WTC11 (cell line): ENCODE measurements at regions not wholly inside any gene's neighbourhood (a gene's known extent, or its start where the extent isn't known, plus 50 kb on each side); places are given as distances from the start of the nearest gene placed in this dataset.

ENCODE experiments used
- ATAC-seq: fragments of 200-7000 bp; cut with Tn5 transposase; 2 replicates; pipeline ENCODE4 v1.10.0; 2021; ENCODE audit warnings: mild to moderate bottlenecking, moderate library complexity
- CTCF ChIA-PET: fragments of 300-600 bp; sonication (Branson Sonifier 250); formaldehyde crosslinking; loops from one replicate; lab custom pipeline; 2021; ENCODE audit warnings: antibody characterized with exemption; lab: Charles Lee
- POLR2A ChIA-PET: fragments of 350-600 bp; sonication (Branson Sonifier 250); formaldehyde crosslinking; loops from one replicate; lab custom pipeline; 2021; ENCODE audit warnings: antibody characterized with exemption; lab: Charles Lee
- DNase-seq: peaks from one replicate; pipeline ENCODE4 v3.0.0; 2021; ENCODE audit warnings: low spot score
- H3K27ac Mint-ChIP-seq: 2 replicates; pipeline ENCODE4 v1.8.0; 2021; ENCODE audit warnings: mixed read lengths
- H3K27me3 Mint-ChIP-seq: 2 replicates; pipeline ENCODE4 v1.8.0; 2021; ENCODE audit warnings: low read depth, mild to moderate bottlenecking, moderate library complexity, mixed read lengths
- H3K36me3 Mint-ChIP-seq: 2 replicates; pipeline ENCODE4 v1.8.0; 2021; ENCODE audit warnings: mixed read lengths
- H3K4me1 Mint-ChIP-seq: 2 replicates; pipeline ENCODE4 v1.8.0; 2022; ENCODE audit warnings: mixed read lengths
- H3K4me3 Mint-ChIP-seq: 2 replicates; pipeline ENCODE4 v1.8.0; 2021; ENCODE audit warnings: mild to moderate bottlenecking, moderate library complexity, mixed read lengths
- H3K9me3 Mint-ChIP-seq: 2 replicates; pipeline ENCODE4 v1.8.0; 2021; ENCODE audit warnings: mixed read lengths
- AFF4 ChIP-seq: sonication (generic); formaldehyde crosslinking; IDR thresholded peaks from 2 replicates; pipeline ENCODE4 v1.8.1; 2023; ENCODE audit warnings: mild to moderate bottlenecking, missing genetic modification reagents, borderline replicate concordance
- E2F4 ChIP-seq: sonication (generic); formaldehyde crosslinking; IDR thresholded peaks from 2 replicates; pipeline ENCODE4 v1.8.1; 2022; ENCODE audit warnings: low read depth, mild to moderate bottlenecking, moderate library complexity, missing genetic modification reagents, borderline replicate concordance
- ETV6 ChIP-seq: sonication (generic); formaldehyde crosslinking; IDR thresholded peaks from 2 replicates; pipeline ENCODE4 v1.8.1; 2022; ENCODE audit warnings: mild to moderate bottlenecking, missing genetic modification reagents
- FOXJ3 ChIP-seq: sonication (generic); formaldehyde crosslinking; IDR thresholded peaks from 2 replicates; pipeline ENCODE4 v1.9.0; 2021; ENCODE audit warnings: missing genetic modification reagents, mild to moderate bottlenecking, borderline replicate concordance
- FOXP1 ChIP-seq: sonication (generic); formaldehyde crosslinking; IDR thresholded peaks from 2 replicates; pipeline ENCODE4 v1.8.0; 2022; ENCODE audit warnings: missing genetic modification reagents, mild to moderate bottlenecking, moderate library complexity, borderline replicate concordance
- IRF2 ChIP-seq: sonication (generic); formaldehyde crosslinking; IDR thresholded peaks from 2 replicates; pipeline ENCODE4 v1.8.0; 2022; ENCODE audit warnings: low read depth, missing genetic modification reagents, borderline replicate concordance
- JAZF1 ChIP-seq: fragments of 250-450 bp; sonication (Bioruptor Pico); IDR thresholded peaks from 2 replicates; pipeline ENCODE4 v1.9.0; 2021; ENCODE audit warnings: moderate library complexity, mild to moderate bottlenecking, inconsistent platforms
- KAT7 ChIP-seq: sonication (generic); formaldehyde crosslinking; IDR thresholded peaks from 2 replicates; pipeline ENCODE4 v1.8.1; 2023; ENCODE audit warnings: missing genetic modification reagents, mild to moderate bottlenecking, borderline replicate concordance
- NFE2L1 ChIP-seq: sonication (generic); formaldehyde crosslinking; IDR thresholded peaks from 2 replicates; pipeline ENCODE4 v1.8.1; 2023; ENCODE audit warnings: missing genetic modification reagents
- NFYB ChIP-seq: sonication (generic); formaldehyde crosslinking; conservative IDR thresholded peaks from 2 replicates; pipeline ENCODE4 v1.8.0; 2022; ENCODE audit warnings: low read depth, missing genetic modification reagents
- NR1H2 ChIP-seq: sonication (generic); formaldehyde crosslinking; IDR thresholded peaks from 2 replicates; pipeline ENCODE4 v1.9.0; 2021; ENCODE audit warnings: mild to moderate bottlenecking, moderate library complexity, missing genetic modification reagents
- SMAD3 ChIP-seq: sonication (generic); formaldehyde crosslinking; IDR thresholded peaks from 2 replicates; pipeline ENCODE4 v1.8.0; 2022; ENCODE audit warnings: missing genetic modification reagents, mild to moderate bottlenecking, borderline replicate concordance
- SOX15 ChIP-seq: fragments of 250-450 bp; sonication (Bioruptor Pico); IDR thresholded peaks from 2 replicates; pipeline ENCODE4 v1.9.0; 2021; ENCODE audit warnings: mild to moderate bottlenecking
- TCF7 ChIP-seq: sonication (generic); formaldehyde crosslinking; IDR thresholded peaks from 2 replicates; pipeline ENCODE4 v1.8.0; 2022; ENCODE audit warnings: mild to moderate bottlenecking, low read depth, missing genetic modification reagents, moderate library complexity
- ZNF121 ChIP-seq: sonication (generic); formaldehyde crosslinking; IDR thresholded peaks from 2 replicates; pipeline ENCODE4 v1.8.0; 2023; ENCODE audit warnings: missing genetic modification reagents
- ZNF219 ChIP-seq: sonication (generic); formaldehyde crosslinking; IDR thresholded peaks from 2 replicates; pipeline ENCODE4 v1.8.0; 2023; ENCODE audit warnings: missing genetic modification reagents, mild to moderate bottlenecking, borderline replicate concordance
- TF ChIP-seq, protein P1 (sequence below): sonication (generic); formaldehyde crosslinking; IDR thresholded peaks from 2 replicates; pipeline ENCODE4 v1.8.1; 2022; ENCODE audit warnings: mild to moderate bottlenecking, moderate library complexity, missing genetic modification reagents
- TF ChIP-seq, protein P2 (sequence below): sonication (generic); formaldehyde crosslinking; IDR thresholded peaks from 2 replicates; pipeline ENCODE4 v1.8.0; 2022; ENCODE audit warnings: mild to moderate bottlenecking, missing genetic modification reagents
- TF ChIP-seq, protein P3 (sequence below): sonication (generic); formaldehyde crosslinking; IDR thresholded peaks from 2 replicates; pipeline ENCODE4 v1.8.0; 2023; ENCODE audit warnings: missing genetic modification reagents

DNA sequence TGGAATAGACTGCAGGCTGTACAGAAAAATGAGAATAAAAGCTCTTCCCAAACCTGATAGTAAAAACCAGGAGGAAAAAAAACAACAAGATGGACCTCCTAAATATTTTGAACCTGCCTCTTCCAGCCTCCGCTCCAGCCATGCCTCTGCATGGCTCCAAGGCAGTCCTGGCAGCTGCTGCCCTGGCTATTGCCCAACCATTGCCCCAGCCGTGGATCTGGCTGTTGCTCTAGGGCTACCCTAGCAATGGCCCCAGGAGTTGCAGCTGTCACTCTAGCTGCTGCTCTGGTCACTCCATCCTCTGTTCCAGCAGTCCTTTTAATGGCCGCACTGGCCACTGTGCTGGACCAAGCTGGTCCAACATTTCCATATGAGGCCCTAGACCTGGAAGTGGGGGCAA, 1756.0 kb downstream of the C4orf33 start (continued):
- TF ChIP-seq, protein P1, sequence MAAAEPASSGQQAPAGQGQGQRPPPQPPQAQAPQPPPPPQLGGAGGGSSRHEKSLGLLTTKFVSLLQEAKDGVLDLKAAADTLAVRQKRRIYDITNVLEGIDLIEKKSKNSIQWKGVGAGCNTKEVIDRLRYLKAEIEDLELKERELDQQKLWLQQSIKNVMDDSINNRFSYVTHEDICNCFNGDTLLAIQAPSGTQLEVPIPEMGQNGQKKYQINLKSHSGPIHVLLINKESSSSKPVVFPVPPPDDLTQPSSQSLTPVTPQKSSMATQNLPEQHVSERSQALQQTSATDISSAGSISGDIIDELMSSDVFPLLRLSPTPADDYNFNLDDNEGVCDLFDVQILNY (CRISPR knock-in tag) = no peak
- TF ChIP-seq NFE2L1 (no peak), NR1H2 (no peak), TCF7 (CRISPR knock-in tag) (no peak), SOX15 (CRISPR knock-in tag) (no peak), AFF4 (CRISPR knock-in tag) (no peak), E2F4 (CRISPR knock-in tag) (no peak), FOXJ3 (no peak)
- TF ChIP-seq, protein P2, sequence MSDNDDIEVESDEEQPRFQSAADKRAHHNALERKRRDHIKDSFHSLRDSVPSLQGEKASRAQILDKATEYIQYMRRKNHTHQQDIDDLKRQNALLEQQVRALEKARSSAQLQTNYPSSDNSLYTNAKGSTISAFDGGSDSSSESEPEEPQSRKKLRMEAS (CRISPR knock-in tag) = no peak

DNA sequence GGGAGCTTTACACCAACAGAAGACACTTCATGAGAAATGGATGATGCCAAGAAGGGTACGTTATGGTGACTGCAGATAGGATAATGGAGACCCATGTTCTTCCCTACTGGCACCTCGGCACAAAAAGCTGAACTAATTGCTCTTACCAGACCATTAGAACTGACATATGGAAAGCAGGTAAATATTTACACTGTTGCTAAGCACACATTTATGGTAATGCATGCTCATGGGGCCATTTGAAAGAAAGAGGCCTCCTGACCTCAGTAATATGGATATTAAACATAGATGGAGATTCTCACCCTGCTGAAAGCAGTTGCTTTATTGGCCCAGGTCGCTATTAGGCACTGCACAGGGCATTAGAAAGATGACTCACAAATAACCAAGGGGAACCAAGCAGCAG, 1759.6 kb downstream of the C4orf33 start:
- no peak for DNase-seq
- no peak overlapping the region for H3K4me3 Mint-ChIP-seq
- ChIA-PET POLR2A (no interaction called here), CTCF (no interaction called here)
- no peak for TF ChIP-seq ZNF219 (CRISPR knock-in tag)
- TF ChIP-seq, protein P3, sequence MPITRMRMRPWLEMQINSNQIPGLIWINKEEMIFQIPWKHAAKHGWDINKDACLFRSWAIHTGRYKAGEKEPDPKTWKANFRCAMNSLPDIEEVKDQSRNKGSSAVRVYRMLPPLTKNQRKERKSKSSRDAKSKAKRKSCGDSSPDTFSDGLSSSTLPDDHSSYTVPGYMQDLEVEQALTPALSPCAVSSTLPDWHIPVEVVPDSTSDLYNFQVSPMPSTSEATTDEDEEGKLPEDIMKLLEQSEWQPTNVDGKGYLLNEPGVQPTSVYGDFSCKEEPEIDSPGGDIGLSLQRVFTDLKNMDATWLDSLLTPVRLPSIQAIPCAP (CRISPR knock-in tag) = no peak
- no peak for TF ChIP-seq FOXP1 (CRISPR knock-in tag)
- no peak for TF ChIP-seq NFYB (CRISPR knock-in tag)
- TF ChIP-seq SMAD3 (CRISPR knock-in tag) = no peak
- TF ChIP-seq, protein P1 (CRISPR knock-in tag) = no peak
- TF ChIP-seq ETV6 (CRISPR knock-in tag) = no peak
- no peak for TF ChIP-seq IRF2
- TF ChIP-seq KAT7 (CRISPR knock-in tag) = no peak
- TF ChIP-seq ZNF121 = no peak
- TF ChIP-seq JAZF1 (CRISPR knock-in tag) = no peak
- H3K27me3 Mint-ChIP-seq = no peaks in the 10 kb centered on the region
- peaks cover 6% of the 10 kb centered on the region for H3K4me1 Mint-ChIP-seq
- peaks cover 27% of the 10 kb centered on the region for H3K9me3 Mint-ChIP-seq
- no peak overlapping the region for H3K27ac Mint-ChIP-seq
- no peaks in the 10 kb centered on the region; the same call in 1 of the 2 replicates for H3K36me3 Mint-ChIP-seq
- ATAC-seq = no peak
